Activated effector memory CD4-positive, alpha-beta T cell treated with anti-CD3 and anti-CD28 coated beads, Interleukin-2, amount 50 U/mL, for 16 hours (primary cell): ENCODE measurements at regions not wholly inside any gene's neighbourhood (a gene's known extent, or its start where the extent isn't known, plus 50 kb on each side); places are given as distances from the start of the nearest gene placed in this dataset.

Experiments
- DNase-seq: peaks from one replicate; pipeline ENCODE4 v3.0.0-alpha.2; 2020

DNA sequence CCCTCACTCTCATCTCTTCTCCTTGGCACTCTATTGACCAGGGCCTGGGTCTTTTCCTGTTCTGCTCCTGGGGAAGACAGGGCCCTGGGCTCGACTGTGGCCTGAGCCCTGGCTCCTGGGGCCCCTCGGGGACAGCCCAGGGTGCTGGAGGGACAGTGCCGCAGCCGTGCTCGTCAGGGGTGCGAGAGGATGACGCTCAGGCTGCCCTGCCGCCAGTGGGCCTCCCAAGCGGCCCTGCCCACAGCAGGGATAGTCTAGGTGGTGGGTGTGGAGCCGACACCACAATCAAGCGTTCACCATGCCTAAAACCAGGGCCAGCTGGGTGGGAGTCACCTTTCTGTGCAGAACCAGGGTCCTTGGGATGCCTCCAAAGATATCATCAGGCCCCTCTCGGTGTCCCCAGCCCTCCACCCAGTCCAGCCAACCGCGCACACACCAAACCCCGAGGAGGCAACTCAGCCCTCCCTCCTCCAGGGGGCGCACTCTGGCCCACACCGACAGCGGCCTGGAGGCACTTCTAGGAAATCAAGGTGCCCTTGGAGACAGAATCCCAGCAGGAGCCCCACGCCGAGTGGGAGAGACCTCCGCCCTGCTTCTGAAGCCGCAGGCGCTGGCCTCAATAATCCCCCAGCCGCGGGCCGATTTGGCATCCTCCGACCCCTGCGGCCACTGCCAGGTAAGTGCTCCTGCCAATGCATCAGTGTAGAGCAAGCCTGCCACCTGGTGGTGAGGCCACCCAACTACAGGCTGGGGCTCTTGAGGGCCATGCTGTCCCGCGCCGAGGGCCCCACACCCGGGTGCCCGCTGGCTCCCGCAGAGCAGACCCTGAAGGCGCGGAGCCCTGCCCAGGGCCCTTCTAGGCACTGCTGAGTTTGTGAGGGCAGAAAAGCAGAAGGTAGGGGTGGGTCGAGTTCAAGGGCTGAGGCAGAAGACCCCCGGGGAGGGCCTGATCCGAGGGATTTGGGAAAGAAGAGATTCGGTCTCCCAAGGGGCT lies 496.4 kb downstream of the BUD13 start:
- peak; percentile 91 for DNase-seq

DNA sequence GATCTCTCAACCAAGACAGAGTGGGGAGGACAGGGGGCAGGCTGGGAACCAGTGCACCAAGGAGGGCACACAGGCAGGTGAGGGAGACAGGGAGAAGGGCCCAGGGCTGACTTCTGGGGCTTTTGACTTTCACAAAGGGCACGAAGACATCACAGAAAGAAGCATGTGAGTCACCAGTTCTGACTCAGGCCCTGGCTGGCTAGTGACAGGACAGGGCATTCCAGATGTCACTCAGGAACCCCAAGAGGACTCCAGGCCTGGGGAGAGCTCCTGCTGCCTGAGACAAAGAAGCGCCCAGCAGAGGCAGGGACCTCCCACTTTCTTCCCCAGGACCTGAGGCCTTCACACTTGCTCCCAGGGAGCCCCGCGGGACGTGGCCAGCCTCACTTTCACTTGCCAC lies 497.2 kb downstream of the BUD13 start:
- no peak for DNase-seq

DNA sequence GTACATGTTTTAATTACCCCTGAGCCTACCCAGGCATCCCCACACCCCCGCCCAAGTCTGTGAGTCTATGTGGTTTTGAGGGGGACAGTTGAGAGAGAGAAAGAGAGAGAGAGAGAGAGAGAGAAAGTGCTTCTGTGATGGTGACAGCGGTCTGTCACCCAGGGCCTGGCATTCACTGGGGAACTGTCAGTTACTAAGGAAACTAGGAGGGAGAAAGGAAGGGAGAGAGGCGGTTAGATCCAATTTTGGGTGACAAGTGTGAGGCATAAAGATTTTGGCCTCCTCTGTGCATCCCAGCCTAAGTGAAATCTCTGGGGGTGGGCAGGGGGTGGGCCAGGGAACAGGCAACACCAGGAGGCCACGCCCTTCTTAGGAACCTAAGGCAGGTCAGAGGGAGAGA lies 498.3 kb downstream of the BUD13 start:
- DNase-seq: no peak

DNA sequence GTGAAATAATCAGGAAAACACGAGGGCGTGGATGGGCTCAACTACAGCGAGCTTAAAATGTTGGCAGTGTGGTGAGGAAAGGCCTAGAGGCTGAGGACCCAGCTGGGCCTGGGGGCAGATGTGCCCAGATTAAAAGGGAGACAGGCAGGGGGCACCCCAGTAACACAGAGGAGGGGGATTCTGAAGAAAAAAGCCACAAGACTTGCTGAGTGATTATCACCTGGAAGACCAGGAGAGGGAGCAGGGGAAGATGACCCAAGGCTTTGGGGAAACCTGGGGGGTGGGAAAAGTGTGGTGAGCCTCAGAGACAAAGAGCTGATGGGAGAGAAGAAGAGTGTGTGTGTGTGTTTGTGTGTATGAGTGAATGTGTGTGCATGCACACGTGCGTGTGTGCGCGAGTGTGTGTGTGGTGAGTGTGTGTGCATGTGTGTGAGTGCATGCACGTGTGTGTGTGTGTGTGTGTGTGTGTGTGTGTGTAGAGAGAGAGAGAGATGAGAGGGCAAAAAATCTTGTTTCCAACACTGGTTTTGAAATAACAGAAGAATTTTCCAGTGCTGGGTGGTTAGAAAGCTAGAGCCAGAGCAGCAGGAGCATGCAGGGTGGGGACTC lies 500.5 kb downstream of the BUD13 start:
- no peak for DNase-seq

DNA sequence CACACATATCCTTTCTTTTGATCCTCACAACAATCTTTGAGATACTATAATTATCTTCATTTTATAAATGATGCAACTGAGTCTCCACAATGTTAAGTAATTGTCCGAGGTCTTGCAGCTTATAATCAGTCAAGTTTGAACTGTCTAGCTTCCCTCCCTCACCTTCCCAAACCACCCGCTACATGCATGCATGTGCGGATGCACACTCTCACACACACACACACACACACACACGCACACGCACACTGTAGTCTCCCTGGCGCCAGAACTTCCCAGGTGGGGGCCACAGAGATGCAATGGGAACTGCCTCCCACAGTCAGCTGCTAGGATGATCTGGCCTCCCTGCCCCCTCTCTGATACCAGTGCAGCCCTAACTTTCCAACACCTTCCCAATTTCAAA lies 501.3 kb downstream of the BUD13 start:
- DNase-seq: no peak

DNA sequence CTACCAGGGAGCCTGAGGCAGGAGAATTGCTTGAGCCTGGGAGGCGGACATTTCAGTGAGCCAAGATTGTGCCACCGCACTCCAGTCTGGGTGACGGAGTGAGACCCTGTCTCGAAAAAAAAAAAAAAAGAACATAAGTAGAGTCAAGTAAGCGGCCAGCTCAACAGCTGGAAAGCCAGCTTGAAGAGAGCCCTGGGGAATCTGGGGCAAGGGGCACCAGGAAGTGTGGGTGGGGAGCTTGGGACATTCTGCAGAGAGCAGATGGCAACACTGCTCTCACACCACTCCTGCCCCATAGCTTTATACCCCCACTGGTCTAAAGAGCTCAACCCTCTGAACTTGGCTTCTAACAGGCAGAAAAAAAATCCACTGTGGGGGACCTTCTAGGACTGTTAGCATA lies 505.6 kb downstream of the BUD13 start:
- no peak for DNase-seq

DNA sequence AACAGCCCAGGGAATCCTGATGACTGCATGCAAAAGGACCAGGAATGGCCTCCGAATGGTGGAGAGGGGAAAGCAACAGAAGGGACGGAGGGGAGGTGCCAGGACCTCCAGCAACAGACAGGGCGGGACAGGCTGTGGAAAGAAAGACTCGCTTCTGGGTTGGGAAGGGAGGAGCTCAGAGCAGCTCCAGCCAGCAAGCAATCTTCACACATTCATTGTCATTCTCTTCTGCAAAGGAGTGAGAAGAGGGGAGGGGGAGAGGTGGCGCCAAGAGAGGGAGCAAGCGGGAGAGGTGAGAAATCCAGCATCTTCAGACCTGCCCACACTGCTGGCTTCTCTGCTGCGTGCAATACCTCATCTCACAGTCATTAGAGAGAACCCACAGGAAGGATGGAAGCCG lies 509.0 kb downstream of the BUD13 start:
- no peak for DNase-seq

DNA sequence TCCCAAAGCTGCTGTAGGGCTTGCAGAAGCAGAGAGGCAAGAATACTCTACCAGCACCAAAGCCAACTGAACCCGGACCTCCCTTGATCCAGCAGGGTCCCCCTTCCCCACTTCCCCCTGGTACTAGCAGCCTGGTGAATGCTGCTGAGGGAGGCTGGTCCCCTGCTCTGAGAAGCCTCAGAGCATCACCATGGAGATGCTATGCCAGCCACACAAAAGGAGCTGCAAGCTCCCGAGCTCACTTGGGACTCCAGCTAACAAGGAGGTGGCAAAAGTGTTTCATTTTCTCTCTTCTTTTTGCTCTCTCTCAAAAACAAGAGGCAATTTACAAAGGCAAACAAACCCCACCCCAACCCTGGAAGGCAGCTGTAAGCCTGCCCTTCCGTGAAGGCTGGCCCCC lies 509.8 kb downstream of the BUD13 start:
- no peak for DNase-seq

DNA sequence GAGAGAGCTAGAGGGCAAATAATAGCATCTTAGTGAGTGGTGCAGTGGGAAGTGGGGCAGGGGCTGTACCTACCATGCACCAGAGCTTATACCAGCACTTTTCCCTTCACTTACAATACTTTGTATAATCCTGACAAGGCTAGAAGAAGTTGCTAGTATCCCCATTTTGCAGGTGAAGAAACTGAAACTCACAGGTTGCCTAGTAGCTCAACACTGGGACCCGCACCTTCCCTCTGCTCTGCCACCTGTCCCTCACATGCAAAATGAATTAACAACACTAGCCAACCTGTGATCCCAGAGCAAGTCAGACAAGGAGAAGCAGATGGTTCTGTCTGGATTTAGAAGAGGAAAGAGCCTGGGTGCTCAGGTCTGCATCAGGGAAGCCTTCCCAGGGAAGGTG lies 510.4 kb downstream of the BUD13 start:
- DNase-seq: no peak

DNA sequence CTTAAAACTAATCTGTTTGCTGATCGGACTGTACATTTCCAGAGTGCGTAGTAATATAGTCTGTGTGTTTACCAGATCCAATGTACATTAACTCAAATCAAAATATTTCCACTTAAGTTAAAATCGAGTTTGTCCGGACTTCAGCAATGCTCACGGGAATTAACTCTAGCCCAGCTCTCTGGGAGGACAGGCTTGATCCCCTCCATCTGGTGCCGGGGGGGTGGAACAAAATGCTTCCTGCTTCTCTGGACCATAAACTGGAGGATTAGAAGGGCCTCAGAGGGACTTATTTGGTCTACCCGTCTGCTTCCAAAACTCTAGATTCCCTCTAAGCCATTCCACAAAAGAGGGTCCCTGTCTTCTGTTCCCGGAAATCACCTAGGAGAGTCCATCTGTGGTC lies 511.2 kb downstream of the BUD13 start:
- DNase-seq: no peak

DNA sequence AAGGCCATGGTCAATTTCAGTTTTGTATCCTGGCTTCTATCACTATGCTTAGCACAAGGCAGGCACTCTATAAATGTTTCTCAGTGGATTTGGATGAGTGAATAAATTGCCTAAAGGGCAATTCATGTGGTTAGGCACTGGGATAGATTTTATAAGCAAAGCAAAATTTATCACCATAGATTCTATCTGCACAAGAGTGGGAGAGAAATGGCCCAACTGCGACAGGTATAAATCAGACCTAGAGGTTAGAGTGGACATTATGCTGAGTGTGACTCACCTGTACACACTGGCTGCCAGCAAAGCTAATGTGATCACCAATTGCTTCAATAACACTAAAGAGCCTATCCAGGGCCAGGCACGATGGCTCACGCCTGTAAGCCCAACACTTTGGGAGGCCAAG lies 514.0 kb downstream of the BUD13 start:
- DNase-seq: no peak

DNA sequence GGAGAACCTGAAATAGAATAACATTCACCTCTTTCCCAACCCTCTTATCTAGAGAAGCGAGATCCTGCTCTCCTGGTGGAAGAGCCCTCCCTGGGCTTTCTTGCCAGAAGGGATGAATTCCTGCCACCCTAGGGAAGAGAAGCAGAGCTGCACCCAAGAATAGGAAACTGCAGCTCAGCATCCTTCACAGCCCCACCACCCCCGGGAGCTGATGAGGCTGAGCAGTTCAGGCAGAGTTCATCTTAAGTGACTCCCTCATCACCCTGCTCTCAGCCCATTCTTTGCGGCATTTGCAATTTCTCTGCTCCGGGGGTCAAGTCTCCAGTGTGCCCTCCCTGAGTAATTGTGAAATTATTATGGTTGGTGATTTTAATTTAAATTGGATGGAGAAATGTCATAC lies 514.9 kb downstream of the BUD13 start:
- no peak for DNase-seq

DNA sequence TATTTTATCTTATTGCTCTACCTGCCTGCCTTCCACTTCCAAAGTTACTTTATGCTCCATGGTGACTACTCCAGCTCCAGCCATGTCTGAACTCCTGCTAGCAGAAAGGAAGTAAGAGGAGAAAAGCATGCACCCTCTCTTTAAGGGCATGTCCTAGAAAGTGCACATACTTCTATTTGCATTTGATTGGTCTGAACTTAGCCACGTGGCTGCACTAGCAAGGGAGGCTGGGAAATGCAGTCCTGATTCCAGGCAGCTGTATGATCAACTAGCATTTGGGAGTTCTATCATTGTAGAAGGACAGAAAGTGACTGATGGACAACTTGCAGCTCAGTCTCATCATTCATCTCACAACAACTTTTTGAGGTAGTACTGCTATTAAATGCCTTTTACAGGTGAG lies 515.7 kb downstream of the BUD13 start:
- no peak for DNase-seq

DNA sequence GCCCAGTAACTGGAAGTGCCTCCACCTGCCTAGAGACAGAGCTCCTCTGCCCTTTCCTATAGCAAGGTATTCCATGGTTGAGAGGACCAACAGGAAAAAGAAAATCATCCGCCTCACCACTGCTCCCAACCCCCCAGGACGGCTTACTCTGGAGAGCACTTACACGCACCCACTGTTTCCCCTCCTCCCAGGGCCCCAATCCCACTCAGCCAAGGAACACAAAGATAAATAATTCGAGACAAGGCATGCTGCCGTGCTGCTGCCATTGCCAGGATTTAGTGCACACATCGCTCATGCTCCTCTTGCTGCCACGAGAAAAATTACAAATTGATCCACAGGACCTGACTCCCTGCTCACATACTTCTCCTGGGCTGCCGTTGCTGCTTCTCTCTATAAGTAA lies 516.6 kb downstream of the BUD13 start:
- DNase-seq: no peak

DNA sequence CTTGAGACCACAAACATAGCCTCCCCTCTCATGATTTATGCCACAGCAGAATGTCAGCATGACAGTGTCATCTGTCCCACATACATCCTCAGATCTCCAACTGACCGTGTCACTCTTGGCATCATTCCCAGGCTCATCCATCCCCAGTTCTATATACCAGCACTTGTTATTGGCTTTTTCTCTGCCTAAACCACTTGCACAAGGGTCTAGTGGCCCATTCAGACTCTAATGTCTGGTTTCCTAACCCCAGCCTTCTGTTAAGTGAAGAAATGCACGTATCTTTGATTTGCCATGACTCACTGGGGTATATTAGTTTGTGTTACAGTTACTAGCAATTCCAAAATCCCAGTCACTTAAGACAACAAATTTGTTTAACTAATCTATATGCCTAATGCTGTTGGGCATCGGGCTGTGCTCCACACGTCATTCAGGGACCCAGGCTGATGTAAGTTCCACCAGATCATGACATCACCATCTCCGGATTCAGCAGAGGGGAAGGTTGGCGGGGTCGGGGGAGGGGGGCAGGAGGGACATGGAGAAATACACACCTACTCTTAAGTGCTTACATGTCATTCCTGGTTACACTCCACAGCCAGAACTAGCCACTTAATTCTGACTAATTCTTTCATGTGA lies 517.4 kb downstream of the BUD13 start:
- DNase-seq: no peak

DNA sequence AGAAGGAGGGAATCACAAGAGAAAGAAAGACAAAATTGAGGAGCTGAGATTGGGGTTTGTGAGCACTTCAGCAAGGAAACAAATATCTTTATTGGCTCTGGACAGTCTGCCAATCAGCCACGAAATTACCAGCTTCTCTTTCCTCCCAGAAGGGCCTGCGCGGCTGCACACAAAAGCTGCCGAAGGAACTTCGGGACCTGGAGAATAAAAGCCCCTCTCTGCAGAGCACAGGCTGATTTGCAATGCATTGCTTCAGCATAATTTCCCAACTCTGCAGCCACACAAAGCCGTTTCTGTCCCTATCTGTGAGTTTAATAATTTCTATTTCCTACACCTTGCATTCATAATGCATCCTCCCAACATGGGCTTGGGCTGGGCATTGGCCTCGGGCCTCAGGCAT lies 522.6 kb downstream of the BUD13 start:
- no peak for DNase-seq

DNA sequence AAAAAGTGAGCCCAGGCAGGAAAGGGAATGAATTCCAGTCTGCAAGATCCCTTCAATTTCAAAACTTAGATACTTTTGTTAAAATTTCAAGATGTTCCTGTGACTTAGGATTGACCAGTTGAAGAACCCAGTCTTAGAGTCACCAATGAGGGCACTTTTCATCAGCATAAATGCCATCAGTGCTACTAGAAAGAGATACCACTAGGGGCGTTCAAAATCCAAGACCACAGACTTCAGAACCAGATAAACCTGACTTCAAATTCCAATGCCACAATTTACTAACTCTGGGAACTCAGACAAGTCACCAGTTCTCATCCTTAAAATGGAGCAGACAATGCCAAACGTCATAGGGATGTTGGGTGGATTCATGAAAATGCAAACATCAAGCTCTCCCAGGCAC lies 523.2 kb downstream of the BUD13 start:
- DNase-seq: no peak

DNA sequence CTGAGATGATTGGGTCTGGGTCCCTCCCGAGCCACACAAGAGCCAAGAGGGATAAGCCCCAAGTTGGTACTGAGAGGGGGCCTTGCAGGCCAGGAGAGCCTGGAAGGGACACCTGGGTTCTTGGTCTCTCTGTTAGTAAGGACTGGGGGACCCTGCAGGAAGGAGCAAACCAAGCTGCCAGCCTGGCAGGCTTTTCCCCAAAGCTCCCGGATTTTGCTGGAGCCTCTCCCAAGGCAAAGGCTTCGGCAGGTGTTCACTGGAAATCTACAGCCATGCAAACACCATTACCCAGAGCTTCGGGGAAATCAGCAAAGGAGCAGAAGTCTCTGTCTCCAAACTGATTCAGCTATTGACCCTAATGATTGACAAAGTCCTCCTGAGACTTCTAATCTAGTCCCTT lies 527.9 kb downstream of the BUD13 start:
- DNase-seq: no peak

DNA sequence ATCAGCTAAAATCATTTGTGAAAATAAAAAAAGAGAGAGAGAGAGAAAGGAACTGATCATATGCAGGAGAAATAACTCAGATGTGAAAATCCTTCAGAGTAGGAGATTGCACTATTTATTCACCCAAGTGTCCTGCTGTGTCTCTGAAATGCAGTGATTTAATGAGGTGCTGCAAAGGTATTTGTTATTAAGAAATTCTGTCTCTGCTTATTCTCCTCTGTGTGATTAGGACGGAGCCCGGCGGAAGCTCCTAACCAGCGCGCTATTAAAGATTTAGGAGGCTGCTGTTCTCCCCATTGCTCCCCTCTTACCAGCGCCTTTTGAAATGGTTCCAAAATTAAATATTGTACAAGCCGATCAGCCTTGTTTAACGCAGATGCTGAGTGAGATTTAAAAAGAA lies 528.3 kb downstream of the BUD13 start:
- DNase-seq: no peak

DNA sequence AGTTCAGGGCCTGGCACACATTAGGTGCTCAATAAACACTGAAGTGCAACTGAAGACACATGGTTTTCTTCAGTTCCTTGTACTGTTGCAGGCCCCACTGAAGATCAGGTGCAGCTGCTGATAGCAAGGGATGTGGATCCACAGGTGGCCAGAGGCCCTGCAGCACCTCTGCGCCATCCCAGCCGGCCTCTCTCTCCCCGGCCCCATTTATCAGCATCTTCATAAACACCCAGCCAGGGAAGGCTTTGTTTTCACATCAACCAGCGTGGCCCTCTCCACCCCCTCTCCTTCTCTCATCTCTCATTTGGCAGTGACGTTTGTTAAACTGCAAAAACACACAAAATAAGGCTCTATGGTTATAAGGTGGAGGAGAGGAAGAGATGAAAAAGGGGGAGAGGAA lies 528.8 kb downstream of the BUD13 start:
- no peak for DNase-seq

DNA sequence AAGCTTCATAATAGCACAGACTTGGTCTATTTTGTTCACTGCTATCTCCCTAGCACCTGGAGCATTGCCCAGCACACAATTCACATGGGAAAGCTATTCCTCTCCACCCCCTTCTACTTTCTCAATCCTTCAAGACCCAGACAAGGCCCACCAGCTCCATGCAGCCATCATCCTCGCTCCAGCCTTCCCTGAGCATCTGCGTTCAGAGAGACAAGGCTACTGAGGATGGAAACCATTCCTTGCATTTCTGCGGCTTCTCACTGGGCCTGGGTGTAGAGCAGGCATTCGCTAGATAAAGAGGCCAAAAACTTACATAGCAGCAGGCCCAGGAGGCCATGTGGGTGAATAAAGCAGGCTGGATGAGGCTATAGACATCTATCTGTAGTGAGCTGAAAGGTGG lies 530.8 kb downstream of the BUD13 start:
- DNase-seq: no peak

DNA sequence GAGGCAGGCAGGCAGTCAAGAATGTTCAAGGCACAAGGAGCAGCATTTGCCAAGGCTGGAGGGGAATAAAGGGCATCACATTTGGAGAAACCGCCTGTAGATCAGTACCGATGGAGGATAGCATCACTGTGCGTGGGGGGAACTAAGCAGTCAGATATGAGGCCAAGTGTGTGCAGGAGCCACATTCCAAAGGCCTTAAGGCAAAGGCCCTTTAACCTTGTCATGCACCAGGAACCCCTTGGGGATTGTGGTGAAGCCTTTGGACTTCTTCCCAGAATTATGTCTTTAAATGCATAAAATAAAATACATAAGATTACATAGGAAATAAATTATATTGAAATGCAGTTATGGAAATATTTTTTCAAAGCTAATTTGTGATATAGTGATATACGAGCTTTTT lies 532.1 kb downstream of the BUD13 start:
- no peak for DNase-seq

DNA sequence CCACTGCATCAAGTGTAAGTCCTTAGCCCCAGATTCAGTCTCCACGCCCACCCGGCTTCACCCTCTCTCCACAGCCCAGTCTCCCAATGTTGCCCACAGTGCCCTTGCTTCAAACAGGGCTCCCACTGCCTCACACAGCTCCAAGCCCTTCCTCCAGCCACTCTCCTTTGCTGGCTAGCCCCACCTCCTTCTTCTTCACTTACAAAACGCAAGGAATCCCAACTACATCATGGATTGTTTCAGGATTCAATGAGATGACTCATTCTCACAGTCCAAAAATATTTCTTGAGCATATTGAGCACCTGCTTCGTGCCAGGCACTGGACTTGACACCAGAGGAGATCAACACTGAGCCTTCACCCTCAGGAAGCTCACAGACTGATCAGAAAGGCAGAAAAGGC lies 533.5 kb downstream of the BUD13 start:
- no peak for DNase-seq

DNA sequence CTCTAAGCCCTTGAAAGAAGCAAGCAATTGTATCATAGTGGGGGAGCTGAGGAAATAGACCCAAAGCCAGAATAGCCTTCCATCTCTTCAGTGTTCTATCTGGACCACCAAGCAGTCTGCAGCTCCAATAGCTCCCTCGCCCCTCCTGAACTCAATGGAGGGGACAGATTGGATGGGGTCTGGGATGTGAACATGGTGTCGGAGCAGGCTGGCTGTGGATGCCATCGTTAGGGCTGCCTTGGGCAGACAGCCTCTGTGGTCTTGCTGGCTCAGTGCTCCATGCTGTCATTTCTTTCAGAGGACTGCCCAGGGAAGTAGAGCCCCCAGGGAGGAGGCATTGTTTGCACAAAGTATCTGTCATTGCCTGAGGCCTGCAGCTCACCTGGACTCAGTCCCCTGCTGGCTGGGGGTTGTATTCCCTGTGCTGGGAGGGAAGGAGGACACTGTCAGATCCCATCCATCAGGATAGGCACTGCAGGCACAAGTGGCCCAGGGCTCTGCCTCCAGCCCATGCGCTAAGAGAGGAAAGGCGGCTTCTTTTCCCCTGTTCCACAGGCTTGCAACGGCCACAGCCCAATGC lies 537.7 kb downstream of the BUD13 start:
- no peak for DNase-seq
